ENCODE measurements at regions not wholly inside any gene's neighbourhood (a gene's known extent, or its start where the extent isn't known, plus 50 kb on each side); places are given as distances from the start of the nearest gene placed in this dataset.
"Not testable (repeated sequence)": the region's sequence is repeated elsewhere in the genome, so short reads cannot be mapped to it uniquely, and the experiment has no call there.

DNA sequence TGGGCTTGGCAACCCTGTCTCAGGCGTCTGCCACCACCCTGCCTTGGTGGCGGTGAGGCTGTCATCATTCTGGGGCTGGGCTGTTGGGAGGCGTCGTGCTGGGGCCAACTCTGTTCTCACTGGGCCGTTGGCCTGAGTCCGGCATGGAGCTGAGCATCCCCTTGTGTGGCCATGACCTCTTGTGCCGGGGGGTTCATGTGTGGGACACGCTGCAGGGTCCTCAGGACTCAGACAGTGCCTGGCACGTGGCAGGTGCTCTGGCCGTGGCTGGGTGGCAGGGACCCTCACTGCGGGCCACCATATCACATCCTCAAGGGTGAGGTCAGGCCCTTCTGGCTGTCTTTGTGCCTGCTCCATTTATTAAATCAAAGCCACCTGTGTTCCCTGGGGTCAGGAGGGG is 197.4 kb downstream of the BANP start:
- not testable (repeated sequence) for DNase-seq

DNA sequence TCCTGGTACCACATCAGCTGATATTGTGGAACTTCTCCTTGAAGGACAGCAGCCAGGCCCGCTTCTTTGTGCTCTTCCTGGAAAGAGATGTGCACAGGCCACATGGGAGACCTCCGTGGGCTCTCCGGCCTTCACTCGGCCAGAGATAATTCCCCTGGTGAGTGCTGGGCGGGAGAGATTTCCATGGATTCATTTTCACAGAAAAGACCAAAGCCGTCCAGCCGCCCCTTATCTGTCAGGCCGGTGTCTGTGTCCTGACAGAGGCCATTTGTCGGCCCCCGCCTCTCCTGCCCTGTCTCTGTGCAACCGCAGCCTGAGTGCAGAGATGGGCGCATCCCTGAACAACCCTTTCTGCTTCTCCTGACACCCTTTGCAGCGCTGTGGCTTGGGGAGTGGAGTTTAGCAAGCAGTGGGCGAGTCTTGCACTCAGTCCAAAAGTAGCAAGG is 197.9 kb downstream of the BANP start:
- DNase-seq = not testable (repeated sequence)

DNA sequence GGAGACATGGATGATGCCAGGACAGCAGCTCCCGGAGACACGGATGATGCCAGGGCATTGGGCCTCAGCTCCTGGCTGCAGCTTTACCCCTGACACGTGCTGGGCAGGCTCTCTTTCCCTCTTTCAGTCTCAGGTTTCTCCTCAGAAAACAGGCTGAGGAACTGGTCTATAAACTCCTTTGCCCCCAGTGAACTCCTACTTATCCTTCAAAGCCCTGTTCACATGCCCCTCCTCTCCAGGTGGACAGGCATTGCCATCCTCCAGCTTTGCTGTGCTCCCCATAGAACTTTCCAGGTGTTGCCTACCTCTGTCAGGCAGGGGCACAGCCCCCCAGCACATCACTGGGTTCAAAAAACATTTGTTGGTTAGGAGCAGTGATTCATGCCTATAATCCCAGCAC is 198.4 kb downstream of the BANP start:
- DNase-seq = not testable (repeated sequence)

GRCh38 chr16:88150456-88151128 is 199.4 kb downstream of the BANP start:
- not testable (repeated sequence) for DNase-seq

GRCh38 chr16:88151129-88151499 is 199.9 kb downstream of the BANP start:
- DNase-seq = not testable (repeated sequence)

GRCh38 chr16:88151859-88152843 is 200.9 kb downstream of the BANP start:
- not testable (repeated sequence) for DNase-seq

GRCh38 chr16:88152879-88153278 is 201.6 kb downstream of the BANP start:
- DNase-seq = not testable (repeated sequence)

DNA sequence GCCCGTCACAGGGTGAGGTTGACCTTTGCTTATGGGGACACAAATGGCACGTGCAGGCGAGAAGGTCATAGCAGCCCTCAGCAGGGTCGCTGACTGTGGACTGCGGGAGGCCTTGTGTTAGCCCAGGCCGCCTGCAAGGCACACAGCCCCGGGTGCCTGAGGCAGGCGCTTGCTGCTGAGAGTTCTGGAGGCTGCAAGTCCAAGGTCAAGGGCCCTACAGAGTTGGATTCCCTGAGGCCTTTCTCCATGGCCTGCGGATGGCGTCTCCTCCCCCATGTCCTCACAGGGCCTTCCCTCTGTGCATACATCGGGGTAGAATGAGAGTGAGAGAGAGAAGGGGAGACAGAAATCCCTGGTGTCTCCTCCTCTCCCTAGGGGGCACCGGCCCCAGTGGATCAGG is 202.3 kb downstream of the BANP start:
- not testable (repeated sequence) for DNase-seq

DNA sequence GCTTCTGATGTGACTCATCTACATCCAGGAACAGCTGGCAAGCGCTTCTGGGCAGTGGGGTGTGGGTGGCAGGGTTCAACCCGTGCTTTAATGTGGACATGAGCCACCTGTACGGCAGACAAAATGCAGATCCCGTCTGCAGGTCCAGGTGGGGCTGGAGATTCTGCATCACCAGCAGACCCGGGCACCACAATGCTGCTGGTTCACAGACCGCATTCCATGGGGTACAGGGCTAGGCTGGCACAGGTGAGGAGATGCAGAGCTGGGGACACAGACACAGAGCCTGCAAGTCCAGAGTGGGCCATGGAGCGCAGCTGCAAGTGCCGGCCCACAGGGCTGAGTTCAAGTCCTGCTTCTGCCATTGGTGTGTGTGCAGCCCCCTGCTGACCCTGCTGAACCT is 203.7 kb downstream of the BANP start:
- not testable (repeated sequence) for DNase-seq

DNA sequence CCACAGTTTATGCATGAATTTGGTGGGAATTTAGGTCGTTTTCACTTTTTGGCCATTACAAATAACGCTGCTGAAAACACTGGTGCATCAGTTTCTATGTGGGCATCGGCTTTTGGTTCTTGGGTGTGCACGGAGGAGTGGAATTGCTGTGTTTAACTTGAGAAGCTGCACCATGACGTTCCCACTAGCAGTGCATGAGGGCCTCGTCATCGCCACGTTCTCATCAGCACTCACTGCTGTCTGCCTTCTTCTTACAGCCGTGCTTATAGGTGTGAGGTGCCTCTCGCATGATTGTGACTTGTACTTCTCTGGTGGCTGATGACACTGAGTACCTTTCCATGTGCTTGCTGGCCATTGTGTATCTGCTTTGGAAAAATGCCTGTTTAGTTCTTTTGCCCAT is 204.4 kb downstream of the BANP start:
- DNase-seq = not testable (repeated sequence)

- DNase-seq = not testable (repeated sequence)
Measured at GRCh38 chr16:88156640-88157283, 205.5 kb downstream of the BANP start.

GRCh38 chr16:88157686-88158085 is 206.5 kb downstream of the BANP start:
- not testable (repeated sequence) for DNase-seq

GRCh38 chr16:88158256-88159045 is 207.2 kb downstream of the BANP start:
- not testable (repeated sequence) for DNase-seq

DNA sequence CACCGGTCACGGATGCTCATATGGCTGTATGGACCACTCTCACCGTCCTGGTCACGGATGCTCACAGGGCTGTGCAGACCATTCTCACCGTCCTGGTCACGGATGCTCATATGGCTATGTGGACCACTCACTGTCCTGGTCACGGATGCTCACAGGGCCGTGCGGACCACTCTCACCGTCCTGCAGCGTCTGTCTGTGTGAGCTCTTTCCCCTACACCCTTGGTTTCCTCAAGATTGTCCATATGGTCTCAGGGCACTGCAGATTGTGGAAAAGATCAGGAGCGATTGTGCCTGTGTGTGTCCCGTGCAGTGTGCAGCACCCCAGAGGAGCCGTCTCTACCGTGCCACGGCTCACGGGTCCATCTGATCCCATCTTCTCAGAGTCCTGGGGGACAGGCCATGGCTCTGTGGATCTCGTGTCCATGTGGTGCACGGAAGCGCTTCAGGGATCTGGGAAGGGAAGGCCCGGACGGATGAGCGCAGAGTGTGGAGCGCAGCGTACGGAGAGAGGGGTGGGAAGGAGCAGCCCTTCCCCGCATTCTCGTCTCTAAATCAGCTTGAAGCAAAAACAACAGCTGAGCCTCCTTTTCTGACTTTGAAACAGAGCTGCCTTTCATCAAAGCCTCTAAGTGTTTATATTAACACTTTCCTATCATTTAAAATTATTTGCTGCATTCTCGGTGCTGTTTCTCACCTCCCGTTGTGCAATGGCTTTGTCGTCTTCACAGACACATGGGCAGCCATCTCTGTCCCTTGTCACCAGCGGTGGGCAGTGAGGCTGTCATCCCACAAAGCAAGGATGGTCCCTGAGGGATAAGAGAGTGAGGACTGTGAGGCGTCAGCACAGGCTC is 208.0 kb downstream of the BANP start:
- not testable (repeated sequence) for DNase-seq

GRCh38 chr16:88159897-88160335 is 208.7 kb downstream of the BANP start:
- not testable (repeated sequence) for DNase-seq

DNA sequence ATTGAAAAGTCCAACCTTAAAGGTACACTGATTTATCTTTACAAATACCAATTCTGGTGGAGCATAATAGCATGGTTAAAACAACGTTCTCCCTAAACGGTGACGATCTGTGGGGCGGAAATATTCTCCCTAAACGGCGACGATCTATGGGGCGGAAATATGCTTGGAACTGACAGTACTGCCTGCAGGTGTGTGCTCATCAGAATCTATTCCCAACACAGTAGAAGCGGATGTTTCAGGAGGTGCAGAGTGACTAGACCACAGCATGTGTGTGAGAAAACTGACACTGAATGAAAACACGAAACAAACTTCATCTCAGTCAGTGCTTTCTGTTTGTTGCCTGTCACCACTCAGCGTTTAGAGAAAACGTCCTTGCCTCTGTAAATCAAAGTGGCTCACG is 210.0 kb downstream of the BANP start:
- not testable (repeated sequence) for DNase-seq

GRCh38 chr16:88161623-88162275 is 210.5 kb downstream of the BANP start:
- DNase-seq = not testable (repeated sequence)

DNA sequence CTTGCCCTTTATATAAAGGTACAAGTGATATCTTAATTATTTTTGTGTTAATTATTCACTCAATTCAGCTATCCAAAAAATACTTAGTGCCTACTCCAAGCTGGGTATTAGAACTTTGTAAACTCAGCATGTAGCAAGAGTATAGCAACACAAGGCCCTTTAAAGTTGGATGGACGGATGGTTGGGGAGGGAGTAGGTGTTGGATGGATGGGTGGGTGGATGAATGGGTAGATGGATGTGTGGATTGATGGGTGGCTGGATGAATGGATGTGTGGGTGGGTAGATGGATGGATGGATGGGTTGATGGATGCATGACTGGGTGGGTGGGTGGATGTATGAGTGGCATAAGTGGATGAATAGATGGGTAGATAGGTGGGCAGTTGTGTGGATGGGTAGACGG is 211.5 kb downstream of the BANP start:
- DNase-seq = not testable (repeated sequence)

DNA sequence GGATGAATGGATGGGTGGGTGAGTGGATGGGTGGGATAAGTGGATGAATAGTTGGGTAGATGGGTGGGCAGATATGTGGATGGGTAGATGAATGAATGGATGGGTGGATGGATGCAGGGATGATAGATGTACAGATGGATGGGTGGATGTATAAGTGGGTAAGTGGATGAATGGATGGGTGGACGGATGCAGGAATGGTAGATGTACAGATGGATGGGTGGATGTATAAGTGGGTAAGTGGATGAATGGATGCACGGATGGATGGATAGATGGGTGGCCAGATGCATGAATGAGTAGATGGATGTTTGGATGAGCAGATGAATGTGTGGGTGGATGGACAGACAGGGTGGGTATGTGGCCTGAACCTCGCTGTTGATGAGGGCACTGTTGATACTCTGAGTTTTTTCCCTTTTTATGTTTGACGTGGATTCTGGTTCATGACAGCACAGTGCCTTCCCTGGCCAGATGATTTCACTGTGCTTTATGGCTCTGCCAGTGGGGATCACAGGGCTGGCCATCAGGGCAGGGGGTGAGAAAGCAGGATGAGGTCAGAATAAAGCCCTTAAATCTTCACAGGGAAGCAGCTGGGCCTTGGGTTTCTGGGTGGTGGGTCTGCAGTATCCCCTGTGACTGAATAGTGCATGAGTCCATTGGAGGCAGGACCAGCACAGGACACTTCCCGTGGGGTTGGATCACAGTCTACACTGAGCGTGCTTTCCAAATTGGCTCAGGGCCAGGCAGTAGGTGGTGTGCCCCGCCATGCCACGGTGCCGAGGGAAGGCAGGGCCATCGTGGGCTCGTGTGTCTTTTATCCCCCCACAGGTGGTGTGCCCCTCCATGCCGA is 213.2 kb downstream of the BANP start:
- DNase-seq = not testable (repeated sequence)

Data from activated CD4-positive, alpha-beta T cell treated with anti-CD3 and anti-CD28 coated beads, Interleukin-2, amount 50 U/mL, for 4 hours (primary cell).